Lung (tissue), 11 donors: ENCODE measurements at regions not wholly inside any gene's neighbourhood (a gene's known extent, or its start where the extent isn't known, plus 50 kb on each side); places are given as distances from the start of the nearest gene placed in this dataset.

Experiments
- ATAC-seq: fragments of 200-7000 bp; cut with Tn5 transposase; one replicate; pipeline ENCODE4 v1.9.1; 2020; ENCODE audit warnings: moderate number of reproducible peaks; ENCODE audit not compliant: insufficient read depth, low FRiP score
- DNase-seq, 3 donors: peaks; one replicate each; pipeline ENCODE4 v3.0.0-alpha.2; 2013 to 2017
- H3K27ac ChIP-seq, 2 donors: one replicate each; pipeline ENCODE4 v1.5.1; 2013; ENCODE audit warnings: mild to moderate bottlenecking in 2 of 2, moderate library complexity in 2 of 2, control low read depth in 1 of 2, inconsistent platforms in 1 of 2, low read depth in 1 of 2, low read length in 1 of 2
- H3K27me3 ChIP-seq, 3 donors: one replicate each; pipeline ENCODE4 v1.5.1; 2013; ENCODE audit warnings: low read length in 2 of 3; ENCODE audit not compliant: control insufficient read depth in 3 of 3, insufficient read depth in 3 of 3
- H3K36me3 ChIP-seq, 4 donors: one replicate each; pipeline ENCODE4 v1.5.1; 2013; ENCODE audit warnings: low read length in 4 of 4, mild to moderate bottlenecking in 1 of 4, moderate library complexity in 1 of 4; ENCODE audit not compliant: control insufficient read depth in 4 of 4, insufficient read depth in 4 of 4
- H3K4me1 ChIP-seq, 5 donors: one replicate each; pipeline ENCODE4 v1.5.1; 2013; ENCODE audit warnings: low read length in 5 of 5, mild to moderate bottlenecking in 2 of 5, moderate library complexity in 1 of 5; ENCODE audit not compliant: control insufficient read depth in 5 of 5, insufficient read depth in 5 of 5
- H3K4me3 ChIP-seq: one replicate; pipeline ENCODE4 v1.5.1; 2013; ENCODE audit warnings: mild to moderate bottlenecking, control low read depth, moderate library complexity
- H3K9ac ChIP-seq, 2 donors: one replicate each; pipeline ENCODE4 v1.5.1; 2013; ENCODE audit warnings: low read length in 2 of 2, control low read depth in 1 of 2; ENCODE audit not compliant: insufficient read depth in 1 of 2
- H3K9me3 ChIP-seq, 4 donors: one replicate each; pipeline ENCODE4 v1.5.1; 2013; ENCODE audit warnings: low read length in 3 of 4, mild to moderate bottlenecking in 1 of 4, moderate library complexity in 1 of 4; ENCODE audit not compliant: control insufficient read depth in 4 of 4, insufficient read depth in 3 of 4
- CTCF ChIP-seq: IDR thresholded peaks from 2 replicates; pipeline ENCODE4 v1.5.1; 2012; ENCODE audit warnings: mild to moderate bottlenecking; ENCODE audit errors: control extremely low read depth, extremely low read depth
- WGBS, 2 donors: extraction: QIAGEN DNeasy Blood & Tissue Kit; methylation state at CpG; one replicate each; pipeline ENCODE4 v1.1.7; 2013; 5-methylcytosine and 5-hydroxymethylcytosine counted together
- donor health status: control.
- donor health status: control.
- donor health status: Bipolar disorder and iron deficiency.
- donor health status: healthy.
- donor health status: DM: yes; HTN: yes; CAD: no.

DNA sequence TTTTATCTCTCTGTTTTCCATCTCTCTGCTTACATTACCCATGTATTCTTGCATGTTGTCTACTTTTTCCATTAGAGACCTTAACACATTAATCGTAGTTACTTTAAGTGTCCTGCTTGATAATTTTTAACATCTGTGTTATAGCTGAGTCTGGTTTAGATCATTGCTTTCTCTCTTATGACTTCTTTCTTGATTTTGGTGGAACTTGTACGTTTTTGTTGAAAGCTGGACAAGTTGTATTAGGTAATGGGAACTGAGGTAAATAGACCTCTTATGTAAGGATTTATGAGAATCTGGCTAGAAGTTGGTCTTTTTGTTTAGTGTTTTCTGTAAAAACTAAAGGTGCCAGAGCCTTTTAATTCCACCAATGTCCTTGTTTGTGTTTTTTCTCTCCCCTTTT lies 100.8 kb upstream of the LYZL2 start:
- no peak for TF ChIP-seq CTCF
- 76 to 87% methylated on average over 2 of the region's 2 CpGs for WGBS, 2 donors
- DNase-seq = no peak
- H3K9me3 ChIP-seq = no peaks in the 10 kb centered on the region
- H3K4me1 ChIP-seq = no peaks in the 10 kb centered on the region
- H3K36me3 ChIP-seq = no peaks in the 10 kb centered on the region
- no peak overlapping the region for H3K27ac ChIP-seq
- no peak overlapping the region for H3K4me3 ChIP-seq
- H3K27me3 ChIP-seq = no peaks in the 10 kb centered on the region
- H3K9ac ChIP-seq = no peak overlapping the region
- ATAC-seq = no peak

DNA sequence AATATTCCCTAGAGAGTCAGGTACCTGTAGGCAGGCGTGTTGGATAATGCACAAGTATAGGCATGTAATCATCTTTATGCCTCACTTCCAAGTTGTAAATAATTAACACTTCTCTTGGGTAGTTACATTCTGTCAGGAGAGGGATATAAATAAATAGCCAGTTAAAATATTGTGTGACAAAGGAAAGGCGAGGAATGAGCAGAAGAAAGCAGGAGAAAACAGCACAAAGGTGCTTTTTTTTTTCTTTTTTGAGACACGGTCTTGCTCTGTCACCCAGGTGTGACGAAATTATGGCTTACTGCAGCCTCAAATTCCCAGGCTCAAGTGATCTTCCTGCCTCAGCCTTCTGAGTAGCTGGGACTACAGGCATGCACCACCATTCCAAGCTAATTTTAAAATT lies 99.2 kb upstream of the LYZL2 start:
- Histone ChIP-seq H3K36me3 (no peaks in the 10 kb centered on the region), H3K4me1 (no peaks in the 10 kb centered on the region), H3K4me3 (no peak overlapping the region), H3K27me3 (no peaks in the 10 kb centered on the region), H3K27ac (no peak overlapping the region), H3K9me3 (no peaks in the 10 kb centered on the region), H3K9ac (no peak overlapping the region)
- DNase-seq (no peak), ATAC-seq (no peak)
- WGBS, 2 donors = 75 to 82% methylated on average over 4 of the region's 4 CpGs
- TF ChIP-seq CTCF = no peak

DNA sequence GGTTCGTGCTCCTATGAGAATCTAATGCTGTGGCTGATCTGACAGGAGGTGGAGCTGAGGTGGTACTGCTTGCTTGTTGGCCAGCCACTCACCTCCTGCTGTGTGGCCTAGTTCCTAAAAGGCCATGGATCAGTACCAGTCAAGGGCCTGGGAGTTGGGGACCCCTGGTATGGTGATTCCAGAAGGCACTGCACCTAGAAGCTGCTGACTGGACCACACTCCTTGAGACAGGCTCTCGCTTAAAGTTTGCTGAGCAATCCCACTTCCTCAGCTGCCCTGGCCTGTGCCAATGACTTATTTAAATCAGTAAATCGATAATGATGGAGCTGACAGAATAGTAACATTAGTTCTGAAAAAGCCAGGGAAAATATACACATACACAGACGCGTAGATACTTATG lies 98.6 kb upstream of the LYZL2 start:
- no peak overlapping the region for H3K9ac ChIP-seq
- ATAC-seq = no peak

More for the DNA sequence above, 98.6 kb upstream of the LYZL2 start:
- no peaks in the 10 kb centered on the region for H3K36me3 ChIP-seq
- no peak for TF ChIP-seq CTCF
- H3K27me3 ChIP-seq = no peaks in the 10 kb centered on the region
- no peak for DNase-seq
- no peak overlapping the region for H3K4me3 ChIP-seq
- no peaks in the 10 kb centered on the region for H3K9me3 ChIP-seq
- WGBS, 2 donors = 91% methylated on average over 5 of the region's 5 CpGs
- no peak overlapping the region for H3K27ac ChIP-seq
- no peaks in the 10 kb centered on the region for H3K4me1 ChIP-seq
